Endothelial cell of umbilical vein (primary cell): ENCODE measurements at regions not wholly inside any gene's neighbourhood (a gene's known extent, or its start where the extent isn't known, plus 50 kb on each side); places are given as distances from the start of the nearest gene placed in this dataset.
A peak's percentile ranks its signal among the peaks of the same experiment; 100 is the strongest.
"Not testable (repeated sequence)": the region's sequence is repeated elsewhere in the genome, so short reads cannot be mapped to it uniquely, and the experiment has no call there.

ENCODE experiments used
- BruUV-seq: library from RNA; stranded (reverse); fragments of 400-500 nt; replicated peaks from 2 replicates; lab custom pipeline; 2021; lab: Mats Ljungman, UMichigan
- CTCF ChIA-PET: fragments of 300-600, 350-600 bp; sonication (Branson Sonifier 250); formaldehyde crosslinking; loops from one replicate; lab custom pipeline; 2021; ENCODE audit warnings: antibody characterized with exemption, inconsistent platforms; lab: Charles Lee
- POLR2A ChIA-PET: fragments of 300-600, 350-600 bp; sonication (Branson Sonifier 250); formaldehyde crosslinking; loops from one replicate; lab custom pipeline; 2021; ENCODE audit warnings: antibody characterized with exemption, inconsistent platforms; lab: Charles Lee
- DNase-seq: peaks from one replicate; pipeline ENCODE4 v3.0.0-alpha.2; 2011; ENCODE audit warnings: low read depth, low spot score
- FAIRE-seq: peaks from 2 replicates; lab custom pipeline; 2011; peaks lifted over from hg19 to GRCh38; lab: Jason Lieb, UNC
- H2AFZ ChIP-seq: 2 replicates; pipeline ENCODE4 v1.6.0; 2012; ENCODE audit warnings: low read depth, low read length, control low read depth, inconsistent platforms
- H3K27ac ChIP-seq: 2 replicates; pipeline ENCODE4 v1.5.1; 2011; ENCODE audit warnings: low read depth, mild to moderate bottlenecking, control low read depth, low read length, moderate library complexity; ENCODE audit not compliant: insufficient read depth
- H3K27me3 ChIP-seq, 2 experiments: 2 replicates each; pipeline versions ENCODE4 v1.6.0 to v1.6.1; 2011; ENCODE audit warnings: low read length in 2 of 2, mixed read lengths in 1 of 2; ENCODE audit not compliant: control insufficient read depth in 2 of 2, insufficient read depth in 2 of 2
- H3K36me3 ChIP-seq, 2 experiments: 2 replicates in 1 of 2; 3 replicates in 1 of 2; pipeline ENCODE4 v1.5.1; 2011; ENCODE audit warnings: low read length in 2 of 2, mild to moderate bottlenecking in 1 of 2, moderate library complexity in 1 of 2; ENCODE audit not compliant: control insufficient read depth in 2 of 2, insufficient read depth in 2 of 2; ENCODE audit errors: extremely low read depth in 1 of 2
- H3K4me1 ChIP-seq: 3 replicates; pipeline ENCODE4 v1.5.1; 2011; ENCODE audit warnings: mild to moderate bottlenecking, low read length; ENCODE audit not compliant: control insufficient read depth, insufficient read depth; ENCODE audit errors: extremely low read depth
- H3K4me2 ChIP-seq: 2 replicates; pipeline ENCODE4 v1.6.1; 2011; ENCODE audit warnings: low read length, control low read depth, mixed read lengths; ENCODE audit not compliant: insufficient read depth
- H3K4me3 ChIP-seq, 3 experiments: fragments of 200-600 bp in 1 of 3; sonication (generic), shearing (Covaris generic) in 1 of 3; replicated peaks in 1 of 3; 2 replicates each; pipeline ENCODE4 v1.5.1; 2011 to 2016; ENCODE audit warnings: control low read depth in 3 of 3, low read length in 3 of 3, mild to moderate bottlenecking in 2 of 3, inconsistent platforms in 1 of 3, low read depth in 1 of 3, moderate library complexity in 1 of 3; ENCODE audit not compliant: insufficient read depth in 1 of 3
- H3K79me2 ChIP-seq: 2 replicates; pipeline ENCODE4 v1.6.0; 2012; ENCODE audit warnings: low read length, inconsistent platforms; ENCODE audit not compliant: control insufficient read depth, insufficient read depth
- H3K9ac ChIP-seq: replicated peaks from 2 replicates; pipeline ENCODE3; 2011; ENCODE audit warnings: low read length, control low read depth; ENCODE audit not compliant: insufficient read depth; ENCODE audit errors: extremely low read depth
- H3K9me1 ChIP-seq: replicated peaks from 3 replicates; pipeline ENCODE4 v1.6.0; 2011; ENCODE audit warnings: mild to moderate bottlenecking, low read length; ENCODE audit not compliant: control insufficient read depth, insufficient read depth; ENCODE audit errors: extremely low read depth
- H3K9me3 ChIP-seq: replicated peaks from 2 replicates; pipeline ENCODE4 v1.5.1; 2012; ENCODE audit warnings: low read length, inconsistent platforms; ENCODE audit not compliant: control insufficient read depth, insufficient read depth
- H4K20me1 ChIP-seq: replicated peaks from 2 replicates; pipeline ENCODE3; 2011; ENCODE audit warnings: mild to moderate bottlenecking, low read length; ENCODE audit not compliant: control insufficient read depth, insufficient read depth; ENCODE audit errors: extremely low read depth
- EZH2 ChIP-seq: IDR thresholded peaks from 2 replicates; pipeline ENCODE4 v1.6.1; 2012; ENCODE audit warnings: borderline replicate concordance, low read depth, mild to moderate bottlenecking, moderate library complexity, low read length, inconsistent platforms; ENCODE audit not compliant: severe bottlenecking
- FOS ChIP-seq: IDR thresholded peaks from 2 replicates; pipeline ENCODE4 v1.6.1; 2011; ENCODE audit warnings: mild to moderate bottlenecking, low read length, moderate library complexity, borderline replicate concordance; ENCODE audit not compliant: insufficient read depth
- GATA2 ChIP-seq: IDR thresholded peaks from 2 replicates; pipeline ENCODE4 v1.7.0; 2011; ENCODE audit warnings: low read depth, mild to moderate bottlenecking, moderate library complexity, mixed read lengths, low read length; ENCODE audit not compliant: insufficient read length, insufficient read depth
- JUN ChIP-seq: IDR thresholded peaks from 2 replicates; pipeline ENCODE4 v1.6.1; 2011; ENCODE audit warnings: borderline replicate concordance, low read depth; ENCODE audit not compliant: insufficient read length, insufficient read depth
- MAX ChIP-seq: IDR thresholded peaks from 2 replicates; pipeline ENCODE4 v1.6.1; 2011; ENCODE audit not compliant: insufficient read depth, insufficient read length
- MYC ChIP-seq: IDR thresholded peaks from one replicate; pipeline ENCODE4 v1.6.1; 2011; ENCODE audit warnings: mild to moderate bottlenecking, low read depth, low read length
- POLR2A ChIP-seq: IDR thresholded peaks from 2 replicates; pipeline ENCODE4 v1.6.1; 2012; ENCODE audit warnings: low read depth, mild to moderate bottlenecking, control low read depth, low read length
- POLR2AphosphoS5 ChIP-seq: IDR thresholded peaks from 2 replicates; pipeline ENCODE4 v1.6.1; 2012; ENCODE audit warnings: low read depth, mild to moderate bottlenecking, control low read depth, low read length, moderate library complexity; ENCODE audit not compliant: insufficient read depth
- dilution Hi-C: fragments of 300-500 bp; cut with MboI; formaldehyde crosslinking; loops from one replicate; pipeline ENCODE4 v1.15.0; 2019; ENCODE audit warnings: low sequenced_read_pairs; ENCODE audit not compliant: extremely low pct_ligation_motif_present
- intact Hi-C: fragments of 100-400 bp; cut with micrococcal nuclease; formaldehyde crosslinking; loops from one replicate; pipeline ENCODE4 v1.10.0; 2022

- dilution Hi-C loops = no loop called here
- POLR2A ChIA-PET = no interaction called here
- FAIRE-seq (no peak), DNase-seq (no peak)
- Histone ChIP-seq H3K9me1 (no peaks in the 10 kb centered on the region), H3K79me2 (no peaks in the 10 kb centered on the region), H3K9me3 (no peaks in the 10 kb centered on the region), H3K27ac (no peak overlapping the region), H3K36me3 (no peaks in the 10 kb centered on the region), H4K20me1 (no peaks in the 10 kb centered on the region), H3K27me3 (no peaks in the 10 kb centered on the region), H3K4me1 (no peaks in the 10 kb centered on the region), H3K4me2 (no peak overlapping the region), H3K4me3 (no peak overlapping the region), H2AFZ (no peak overlapping the region), H3K9ac (no peak overlapping the region)
- TF ChIP-seq FOS = peak; percentile 35
- no peak for TF ChIP-seq POLR2A
- no peak for TF ChIP-seq JUN
- TF ChIP-seq GATA2 = no peak
- no peak for TF ChIP-seq POLR2AphosphoS5
- TF ChIP-seq MAX = no peak
- no peak for TF ChIP-seq EZH2
- TF ChIP-seq MYC = no peak
- intact Hi-C loops = no loop called here
- CTCF ChIA-PET = no interaction called here
- no TSS peak for BruUV-seq
Measured at GRCh38 chr3:144852999-144853398, 881.4 kb downstream of the DIPK2A start.

- FAIRE-seq, BruUV-seq, H3K9ac ChIP-seq, dilution Hi-C loops, H3K4me1 ChIP-seq, H3K4me2 ChIP-seq, H4K20me1 ChIP-seq, intact Hi-C loops, H3K4me3 ChIP-seq, POLR2A ChIA-PET, DNase-seq, H3K27ac ChIP-seq, H2AFZ ChIP-seq, H3K36me3 ChIP-seq, H3K79me2 ChIP-seq, H3K27me3 ChIP-seq, H3K9me3 ChIP-seq, H3K9me1 ChIP-seq: not testable (repeated sequence)
- CTCF ChIA-PET = interaction anchor here (2.0 kb wide), 1 partner anchor 10 kb away, joined by 7 read pairs; no protein-coding TSS in a partner anchor
Measured at GRCh38 chr3:144854020-144854419, 882.4 kb downstream of the DIPK2A start.
